ENCODE measurements at regions not wholly inside any gene's neighbourhood (a gene's known extent, or its start where the extent isn't known, plus 50 kb on each side); places are given as distances from the start of the nearest gene placed in this dataset.
"Not testable (repeated sequence)": the region's sequence is repeated elsewhere in the genome, so short reads cannot be mapped to it uniquely, and the experiment has no call there.

- Histone ChIP-seq H4K8ac (ENCODE audit: low read depth, low read length) (no peak overlapping the region), H2AFZ (ENCODE audit: insufficient read depth, low read length, poor library complexity) (no peak overlapping the region), H3K23ac (ENCODE audit: low read length) (no peak overlapping the region), H3K27me3 (ENCODE audit: insufficient read depth, low read length) (no peaks in the 10 kb centered on the region), H3K9me3 (ENCODE audit: insufficient read depth, low read depth, low read length) (no peaks in the 10 kb centered on the region), H3K27ac (ENCODE audit: low read depth, low read length) (no peak overlapping the region), H3K14ac (ENCODE audit: low read length) (no peak overlapping the region), H2BK120ac (ENCODE audit: insufficient read depth, low read length, poor library complexity) (no peak overlapping the region), H3K36me3 (ENCODE audit: control insufficient read depth in 1 of 2, insufficient read depth in 2 of 2, low read length in 2 of 2) (no peaks in the 10 kb centered on the region), H3K79me2 (ENCODE audit: control insufficient read depth, insufficient read depth, low read length, poor library complexity) (no peaks in the 10 kb centered on the region), H3K9ac (ENCODE audit: low read length) (no peak overlapping the region), H4K12ac (ENCODE audit: low read depth, low read length) (no peak overlapping the region), H3K4me2 (ENCODE audit: low read length) (no peak overlapping the region), H3K4me3 (ENCODE audit: low read depth, low read length) (no peak overlapping the region), H3K4ac (ENCODE audit: low read depth, low read length) (no peak overlapping the region), H3K79me1 (ENCODE audit: low read length) (no peaks in the 10 kb centered on the region), H2BK5ac (ENCODE audit: low read depth, low read length, poor library complexity) (no peak overlapping the region), H3K4me1 (ENCODE audit: control insufficient read depth in 1 of 2, insufficient read depth in 2 of 2, low read length in 2 of 2) (no peaks in the 10 kb centered on the region), H4K91ac (ENCODE audit: low read depth, low read length) (no peak overlapping the region), H2AK5ac (ENCODE audit: low read length) (no peak overlapping the region), H3K18ac (ENCODE audit: low read length) (no peak overlapping the region), H2BK12ac (ENCODE audit: low read length) (no peak overlapping the region)
- WGBS (ENCODE audit: extremely low coverage, insufficient coverage, insufficient read length) = no CpG with 5 or more reads among the region's 3 CpGs
- no peak for DNase-seq
These were observed 825.1 kb upstream of the ARRDC3 start for GRCh38 chr5:92208265-92208664.

GRCh38 chr5:92207151-92207550, 824.0 kb upstream of the ARRDC3 start:
- H3K79me2 ChIP-seq (ENCODE audit: control insufficient read depth, insufficient read depth, low read length, poor library complexity) = no peaks in the 10 kb centered on the region
- H3K4me3 ChIP-seq (ENCODE audit: low read depth, low read length) = no peak overlapping the region
- H3K4me2 ChIP-seq (ENCODE audit: low read length) = no peak overlapping the region

GRCh38 chr5:92206681-92207080, 823.6 kb upstream of the ARRDC3 start:
- no peak overlapping the region for H3K4ac ChIP-seq (ENCODE audit: low read depth, low read length)
- H3K4me2 ChIP-seq (ENCODE audit: low read length) = no peak overlapping the region
- H3K18ac ChIP-seq (ENCODE audit: low read length) = no peak overlapping the region
- H2AFZ ChIP-seq (ENCODE audit: insufficient read depth, low read length, poor library complexity) = no peak overlapping the region
- H3K4me1 ChIP-seq (ENCODE audit: control insufficient read depth in 1 of 2, insufficient read depth in 2 of 2, low read length in 2 of 2) = no peaks in the 10 kb centered on the region
- H4K8ac ChIP-seq (ENCODE audit: low read depth, low read length) = no peak overlapping the region
- H2BK12ac ChIP-seq (ENCODE audit: low read length) = no peak overlapping the region
- no peaks in the 10 kb centered on the region for H3K79me1 ChIP-seq (ENCODE audit: low read length)
- H3K27me3 ChIP-seq (ENCODE audit: insufficient read depth, low read length) = no peaks in the 10 kb centered on the region
- WGBS (ENCODE audit: extremely low coverage, insufficient coverage, insufficient read length) = no CpG with 5 or more reads among the region's 5 CpGs
- H3K4me3 ChIP-seq (ENCODE audit: low read depth, low read length) = no peak overlapping the region
- no peak overlapping the region for H4K91ac ChIP-seq (ENCODE audit: low read depth, low read length)
- H3K9ac ChIP-seq (ENCODE audit: low read length) = no peak overlapping the region
- H3K9me3 ChIP-seq (ENCODE audit: insufficient read depth, low read depth, low read length) = no peaks in the 10 kb centered on the region
- H3K14ac ChIP-seq (ENCODE audit: low read length) = no peak overlapping the region
- H3K36me3 ChIP-seq (ENCODE audit: control insufficient read depth in 1 of 2, insufficient read depth in 2 of 2, low read length in 2 of 2) = no peaks in the 10 kb centered on the region
- H3K23ac ChIP-seq (ENCODE audit: low read length) = no peak overlapping the region
- no peak overlapping the region for H2BK5ac ChIP-seq (ENCODE audit: low read depth, low read length, poor library complexity)
- H4K12ac ChIP-seq (ENCODE audit: low read depth, low read length) = no peak overlapping the region
- no peak overlapping the region for H3K27ac ChIP-seq (ENCODE audit: low read depth, low read length)
- no peak overlapping the region for H2AK5ac ChIP-seq (ENCODE audit: low read length)
- no peaks in the 10 kb centered on the region for H3K79me2 ChIP-seq (ENCODE audit: control insufficient read depth, insufficient read depth, low read length, poor library complexity)
- no peak for DNase-seq
- no peak overlapping the region for H2BK120ac ChIP-seq (ENCODE audit: insufficient read depth, low read length, poor library complexity)

More at GRCh38 chr5:92207151-92207550, 824.0 kb upstream of the ARRDC3 start:
- no peaks in the 10 kb centered on the region for H3K4me1 ChIP-seq (ENCODE audit: control insufficient read depth in 1 of 2, insufficient read depth in 2 of 2, low read length in 2 of 2)
- no peak overlapping the region for H4K12ac ChIP-seq (ENCODE audit: low read depth, low read length)
- no peak overlapping the region for H4K91ac ChIP-seq (ENCODE audit: low read depth, low read length)
- no peak overlapping the region for H2BK12ac ChIP-seq (ENCODE audit: low read length)
- H3K9ac ChIP-seq (ENCODE audit: low read length) = no peak overlapping the region
- H2AFZ ChIP-seq (ENCODE audit: insufficient read depth, low read length, poor library complexity) = no peak overlapping the region
- no CpG with 5 or more reads among the region's 2 CpGs for WGBS (ENCODE audit: extremely low coverage, insufficient coverage, insufficient read length)
- H4K8ac ChIP-seq (ENCODE audit: low read depth, low read length) = no peak overlapping the region
- no peaks in the 10 kb centered on the region for H3K9me3 ChIP-seq (ENCODE audit: insufficient read depth, low read depth, low read length)
- H2BK120ac ChIP-seq (ENCODE audit: insufficient read depth, low read length, poor library complexity) = no peak overlapping the region
- H3K27ac ChIP-seq (ENCODE audit: low read depth, low read length) = no peak overlapping the region
- no peaks in the 10 kb centered on the region for H3K36me3 ChIP-seq (ENCODE audit: control insufficient read depth in 1 of 2, insufficient read depth in 2 of 2, low read length in 2 of 2)
- no peak overlapping the region for H3K14ac ChIP-seq (ENCODE audit: low read length)
- no peak overlapping the region for H2AK5ac ChIP-seq (ENCODE audit: low read length)
- no peak for DNase-seq
- H2BK5ac ChIP-seq (ENCODE audit: low read depth, low read length, poor library complexity) = no peak overlapping the region
- no peak overlapping the region for H3K18ac ChIP-seq (ENCODE audit: low read length)
- H3K27me3 ChIP-seq (ENCODE audit: insufficient read depth, low read length) = no peaks in the 10 kb centered on the region
- H3K23ac ChIP-seq (ENCODE audit: low read length) = no peak overlapping the region
- no peaks in the 10 kb centered on the region for H3K79me1 ChIP-seq (ENCODE audit: low read length)
- no peak overlapping the region for H3K4ac ChIP-seq (ENCODE audit: low read depth, low read length)

- not testable (repeated sequence) for H3K14ac ChIP-seq (ENCODE audit: low read length); H2AFZ ChIP-seq (ENCODE audit: insufficient read depth, low read length, poor library complexity); H3K27me3 ChIP-seq (ENCODE audit: insufficient read depth, low read length); H2BK120ac ChIP-seq (ENCODE audit: insufficient read depth, low read length, poor library complexity); H2AK5ac ChIP-seq (ENCODE audit: low read length); H4K91ac ChIP-seq (ENCODE audit: low read depth, low read length); H3K9ac ChIP-seq (ENCODE audit: low read length); H3K36me3 ChIP-seq (ENCODE audit: control insufficient read depth in 1 of 2, insufficient read depth in 2 of 2, low read length in 2 of 2); H2BK12ac ChIP-seq (ENCODE audit: low read length); H4K12ac ChIP-seq (ENCODE audit: low read depth, low read length); H3K4me2 ChIP-seq (ENCODE audit: low read length); H3K27ac ChIP-seq (ENCODE audit: low read depth, low read length); H3K23ac ChIP-seq (ENCODE audit: low read length); H3K79me1 ChIP-seq (ENCODE audit: low read length); DNase-seq; H3K4me3 ChIP-seq (ENCODE audit: low read depth, low read length); H3K4ac ChIP-seq (ENCODE audit: low read depth, low read length); H2BK5ac ChIP-seq (ENCODE audit: low read depth, low read length, poor library complexity); H3K18ac ChIP-seq (ENCODE audit: low read length); H3K9me3 ChIP-seq (ENCODE audit: insufficient read depth, low read depth, low read length); H3K4me1 ChIP-seq (ENCODE audit: control insufficient read depth in 1 of 2, insufficient read depth in 2 of 2, low read length in 2 of 2); H3K79me2 ChIP-seq (ENCODE audit: control insufficient read depth, insufficient read depth, low read length, poor library complexity)
- H4K8ac ChIP-seq (ENCODE audit: low read depth, low read length) = peak overlapping the region; percentile 19
- WGBS (ENCODE audit: extremely low coverage, insufficient coverage, insufficient read length) = no CpG with 5 or more reads among the region's 27 CpGs
These were observed 815.9 kb upstream of the ARRDC3 start for GRCh38 chr5:92199035-92199434.
